GM12878 (cell line): ENCODE measurements at regions not wholly inside any gene's neighbourhood (a gene's known extent, or its start where the extent isn't known, plus 50 kb on each side); places are given as distances from the start of the nearest gene placed in this dataset.

Experiments used
- ATAC-seq: fragments of 200-7000 bp; cut with Tn5 transposase; 3 replicates; pipeline ENCODE4 v1.9.1; 2020; ENCODE audit warnings: mild to moderate bottlenecking, moderate library complexity
- BruUV-seq: library from RNA; stranded (reverse); fragments of 400-500 nt; replicated peaks from 2 replicates; lab custom pipeline; 2021; lab: Mats Ljungman, UMichigan
- CTCF ChIA-PET: fragments of 300-600 bp; sonication (Branson Sonifier 250); formaldehyde crosslinking; extraction: SDS; loops from one replicate; lab custom pipeline; 2021; ENCODE audit warnings: inconsistent platforms; lab: Yijun Ruan, JAX
- POLR2A ChIA-PET: fragments of 350-600 bp; formaldehyde crosslinking; extraction: SDS; loops from one replicate; lab custom pipeline; 2021; ENCODE audit warnings: inconsistent platforms; lab: Charles Lee
- RAD21 ChIA-PET: fragments of 300-600 bp; sonication (Branson Sonifier 250); formaldehyde crosslinking; loops from one replicate; lab custom pipeline; 2023; ENCODE audit warnings: antibody characterized with exemption; ENCODE audit not compliant: unreplicated experiment; lab: Charles Lee
- SMC1A ChIA-PET: fragments of 300-600 bp; sonication (Branson Sonifier 250); formaldehyde crosslinking; loops from one replicate; lab custom pipeline; 2023; ENCODE audit not compliant: unreplicated experiment, uncharacterized antibody; lab: Charles Lee
- DNase-seq: peaks from one replicate; pipeline ENCODE4 v3.0.0-alpha.2; 2011; ENCODE audit warnings: low read depth, low spot score
- FAIRE-seq: peaks from 3 replicates; lab custom pipeline; 2011; peaks lifted over from hg19 to GRCh38; lab: Jason Lieb, UNC
- H2AFZ ChIP-seq: 2 replicates; pipeline ENCODE4 v1.6.0; 2011; ENCODE audit warnings: low read depth, low read length, control low read depth; ENCODE audit not compliant: control insufficient read depth
- H3K27ac ChIP-seq: 2 replicates; pipeline ENCODE4 v1.5.1; 2011; ENCODE audit warnings: control low read depth; ENCODE audit not compliant: control insufficient read depth, insufficient read depth
- H3K27me3 ChIP-seq, 2 experiments: replicated peaks in 1 of 2; 2 replicates each; pipeline versions ENCODE4 v1.6.0 to v1.6.1; 2011; ENCODE audit warnings: low read length in 1 of 2; ENCODE audit not compliant: control insufficient read depth in 2 of 2, insufficient read depth in 2 of 2
- H3K36me3 ChIP-seq, 2 experiments: 2 replicates each; pipeline ENCODE4 v1.5.1; 2011; ENCODE audit warnings: low read length in 1 of 2; ENCODE audit not compliant: control insufficient read depth in 2 of 2, insufficient read depth in 2 of 2
- H3K4me1 ChIP-seq: 2 replicates; pipeline ENCODE4 v1.6.1; 2011; ENCODE audit warnings: mild to moderate bottlenecking, low read length, moderate library complexity, mixed read lengths; ENCODE audit not compliant: control insufficient read depth, insufficient read depth
- H3K4me2 ChIP-seq: 2 replicates; pipeline ENCODE4 v1.6.0; 2011; ENCODE audit warnings: control low read depth; ENCODE audit not compliant: control insufficient read depth, insufficient read depth
- H3K4me3 ChIP-seq: fragments of 200-600 bp; sonication (generic); 2 replicates; pipeline ENCODE4 v1.5.1; 2016
- H3K79me2 ChIP-seq: 2 replicates; pipeline ENCODE4 v1.6.0; 2011; ENCODE audit warnings: low read length; ENCODE audit not compliant: control insufficient read depth, insufficient read depth
- H3K9ac ChIP-seq: 2 replicates; pipeline ENCODE4 v1.8.0; 2011; ENCODE audit warnings: low read length, control low read depth, mixed read lengths; ENCODE audit not compliant: control insufficient read depth, insufficient read depth
- H3K9me3 ChIP-seq: replicated peaks from 3 replicates; pipeline ENCODE4 v1.5.1; 2011; ENCODE audit warnings: mild to moderate bottlenecking, low read length; ENCODE audit not compliant: control insufficient read depth, insufficient read depth
- H4K20me1 ChIP-seq: 2 replicates; pipeline ENCODE4 v1.6.0; 2011; ENCODE audit not compliant: control insufficient read depth, insufficient read depth
- EED ChIP-seq: sonication (generic); IDR thresholded peaks from 2 replicates; pipeline ENCODE4 v1.6.1; 2016; ENCODE audit warnings: antibody characterized with exemption, low read depth
- GATAD2B ChIP-seq: fragments of 450-650 bp; conservative IDR thresholded peaks from 2 replicates; pipeline ENCODE4 v1.6.1; 2017; ENCODE audit warnings: low read depth, mild to moderate bottlenecking, moderate library complexity
- HCFC1 ChIP-seq: fragments of 150-350 bp; IDR thresholded peaks from 2 replicates; pipeline ENCODE4 v1.6.1; 2014; ENCODE audit warnings: low read length
- IRF5 ChIP-seq: fragments of 450-650 bp; IDR thresholded peaks from 2 replicates; pipeline ENCODE4 v1.6.1; 2017; ENCODE audit warnings: borderline replicate concordance
- MEF2B ChIP-seq: fragments of 450-650 bp; IDR thresholded peaks from 2 replicates; pipeline ENCODE4 v1.6.1; 2018; ENCODE audit warnings: mild to moderate bottlenecking, moderate library complexity; ENCODE audit not compliant: partially characterized antibody, poor library complexity, severe bottlenecking
- RUNX3 ChIP-seq: IDR thresholded peaks from 2 replicates; pipeline ENCODE4 v1.6.1; 2012; ENCODE audit warnings: low read length, inconsistent platforms
- STAT1 ChIP-seq: fragments of 450-650 bp; conservative IDR thresholded peaks from 2 replicates; pipeline ENCODE4 v1.6.1; 2014; ENCODE audit warnings: antibody characterized with exemption, mild to moderate bottlenecking
- TBL1XR1 ChIP-seq: IDR thresholded peaks from 2 replicates; pipeline ENCODE4 v1.6.1; 2012; ENCODE audit warnings: low read depth, low read length, improper control_type of control experiment
- TCF3 ChIP-seq: IDR thresholded peaks from 2 replicates; pipeline ENCODE4 v1.6.1; 2012; ENCODE audit warnings: low read depth, mild to moderate bottlenecking, low read length, borderline replicate concordance; ENCODE audit not compliant: insufficient read depth
- ZBTB33 ChIP-seq: fragments of 450-650 bp; IDR thresholded peaks from 2 replicates; pipeline ENCODE4 v1.6.1; 2017; ENCODE audit warnings: mild to moderate bottlenecking
- ZNF592 ChIP-seq: fragments of 450-650 bp; IDR thresholded peaks from 2 replicates; pipeline ENCODE4 v1.6.1; 2017; ENCODE audit warnings: mild to moderate bottlenecking, moderate library complexity
- ZNF687 ChIP-seq: fragments of 450-650 bp; IDR thresholded peaks from 2 replicates; pipeline ENCODE4 v1.6.1; 2017; ENCODE audit warnings: mild to moderate bottlenecking, moderate library complexity
- WGBS: methylation state at CpG from one replicate; pipeline ENCODE4 v1.1.6; 2016; ENCODE audit warnings: low lambda C conversion rate; ENCODE audit not compliant: insufficient replicate concordance, insufficient coverage; ENCODE audit errors: missing lambda C conversion rate; 5-methylcytosine and 5-hydroxymethylcytosine counted together
- in situ Hi-C: fragments of 300-500 bp; cut with MboI; formaldehyde crosslinking; loops from 9 replicates; pipeline ENCODE4 v1.14.3; 2018; ENCODE audit warnings: mixed read lengths
- intact Hi-C: fragments of 100-400 bp; cut with micrococcal nuclease; formaldehyde crosslinking; loops from one replicate; pipeline ENCODE4 v1.14.2; 2022; ENCODE audit not compliant: unreplicated experiment

GRCh38 chr14:98218218-98218617 is 1053.8 kb downstream of the BCL11B start:
- ChIA-PET SMC1A (interaction anchor here (0.8 to 2.6 kb wide), 7 partner anchors 9 to 78 kb away, joined by 3 to 8 read pairs (median 4); no protein-coding TSS in a partner anchor), RAD21 (interaction anchor here (1.0 to 5.6 kb wide), 6 partner anchors 9 to 79 kb away, joined by 3 to 41 read pairs (median 6); no protein-coding TSS in a partner anchor), POLR2A (interaction anchor here (1.0 to 1.4 kb wide), 2 partner anchors 9 to 10 kb away, joined by 3 read pairs; no protein-coding TSS in a partner anchor), CTCF (no interaction called here)
- in situ Hi-C loops, result no loop called here
- ATAC-seq (peak; percentile 33; the same call in 1 of the 3 replicates), FAIRE-seq (no peak), DNase-seq (no peak)
- H4K20me1 ChIP-seq, result no peaks in the 10 kb centered on the region
- H3K27me3 ChIP-seq, result no peaks in the 10 kb centered on the region
- no peaks in the 10 kb centered on the region for H3K79me2 ChIP-seq
- H3K4me3 ChIP-seq, result no peak overlapping the region
- no peak overlapping the region for H3K9ac ChIP-seq
- no peak overlapping the region for H3K4me2 ChIP-seq
- H2AFZ ChIP-seq, result no peak overlapping the region
- H3K4me1 ChIP-seq, result no peaks in the 10 kb centered on the region; the same call in 1 of the 2 replicates
- WGBS, result 20% methylated on average over 4 of the region's 4 CpGs
- intact Hi-C loops, result no loop called here
- no TSS peak for BruUV-seq
- H3K9me3 ChIP-seq, result no peaks in the 10 kb centered on the region
- no peaks in the 10 kb centered on the region for H3K36me3 ChIP-seq
- no peak overlapping the region for H3K27ac ChIP-seq
- TF ChIP-seq ZNF687 (peak; percentile 67), IRF5 (no peak), RUNX3 (no peak), HCFC1 (no peak), TBL1XR1 (no peak), ZNF592 (no peak), GATAD2B (0 out of 2 replicates have a peak, but pooled peaks have one; percentile 19), TCF3 (no peak), ZBTB33 (no peak), STAT1 (no peak), EED (no peak), MEF2B (no peak)
